Transverse colon (tissue), 4 donors: ENCODE measurements at regions not wholly inside any gene's neighbourhood (a gene's known extent, or its start where the extent isn't known, plus 50 kb on each side); places are given as distances from the start of the nearest gene placed in this dataset.

Experiments used
- CTCF ChIP-seq, 5 experiments: fragments of 200-600 bp in 3 of 5; fragments of 450-650 bp in 2 of 5; sonication (generic) in 3 of 5; IDR thresholded peaks; 1 replicate in 2 of 5; 2 replicates in 3 of 5; pipeline ENCODE4 v1.5.1; 2016 to 2017; ENCODE audit warnings: antibody characterized with exemption in 5 of 5, inconsistent platforms in 3 of 5, mild to moderate bottlenecking in 2 of 5, moderate library complexity in 1 of 5
- EP300 ChIP-seq: sonication (generic); formaldehyde crosslinking; IDR thresholded peaks from one replicate; pipeline ENCODE4 v1.6.1; 2017; ENCODE audit warnings: antibody characterized with exemption, low read depth
- POLR2A ChIP-seq: fragments of 450-650 bp; IDR thresholded peaks from one replicate; pipeline ENCODE4 v1.6.1; 2016; ENCODE audit warnings: antibody characterized with exemption, mild to moderate bottlenecking, moderate library complexity
- POLR2AphosphoS5 ChIP-seq, 3 donors: sonication (generic); formaldehyde crosslinking; IDR thresholded peaks; one replicate each; pipeline ENCODE4 v1.6.1; 2016; ENCODE audit warnings: antibody characterized with exemption in 3 of 3

GRCh38 chr16:86180244-86180643 is 281.3 kb downstream of the IRF8 start:
- TF ChIP-seq POLR2A = no peak
- TF ChIP-seq CTCF (IDR thresholded peaks at IDR 0.05) = no peak
- no peak for TF ChIP-seq EP300
- no peak for TF ChIP-seq POLR2AphosphoS5 (IDR thresholded peaks at IDR 0.05)
